Hepatocyte (in vitro differentiated cells): ENCODE measurements at regions not wholly inside any gene's neighbourhood (a gene's known extent, or its start where the extent isn't known, plus 50 kb on each side); places are given as distances from the start of the nearest gene placed in this dataset.

ENCODE experiments used
- DNase-seq: peaks from one replicate; pipeline ENCODE4 v3.0.0-alpha.2; 2016; ENCODE audit warnings: low spot score
- H2AFZ ChIP-seq: fragments of 200-600 bp; sonication (generic); 2 replicates; pipeline ENCODE4 v1.6.0; 2016; ENCODE audit warnings: antibody characterized with exemption, mild to moderate bottlenecking
- H3K27ac ChIP-seq: fragments of 200-600 bp; sonication (generic); 2 replicates; pipeline ENCODE4 v1.5.1; 2016; ENCODE audit warnings: mild to moderate bottlenecking
- H3K27me3 ChIP-seq: fragments of 200-600 bp; sonication (generic); 2 replicates; pipeline ENCODE4 v1.6.1; 2016
- H3K36me3 ChIP-seq: fragments of 200-600 bp; sonication (generic); replicated peaks from 2 replicates; pipeline ENCODE4 v1.5.1; 2016; ENCODE audit warnings: low read depth; ENCODE audit not compliant: insufficient read depth
- H3K4me1 ChIP-seq: fragments of 200-600 bp; sonication (generic); 2 replicates; pipeline ENCODE4 v1.5.1; 2016; ENCODE audit warnings: mild to moderate bottlenecking, moderate library complexity; ENCODE audit not compliant: insufficient read depth
- H3K4me2 ChIP-seq: fragments of 200-600 bp; sonication (generic); 2 replicates; pipeline ENCODE4 v1.6.0; 2016
- H3K4me3 ChIP-seq: fragments of 200-600 bp; sonication (generic); 2 replicates; pipeline ENCODE4 v1.5.1; 2016; ENCODE audit warnings: mild to moderate bottlenecking
- H3K79me2 ChIP-seq: fragments of 200-600 bp; sonication (generic); 2 replicates; pipeline ENCODE4 v1.6.0; 2017; ENCODE audit warnings: mild to moderate bottlenecking
- H3K9me2 ChIP-seq: fragments of 200-600 bp; sonication (generic); replicated peaks from 2 replicates; pipeline ENCODE4 v1.6.0; 2017; ENCODE audit warnings: mild to moderate bottlenecking; ENCODE audit not compliant: insufficient read depth
- H3K9me3 ChIP-seq: fragments of 200-600 bp; sonication (generic); 2 replicates; pipeline ENCODE4 v1.5.1; 2016; ENCODE audit warnings: low read depth, mild to moderate bottlenecking
- H4K20me1 ChIP-seq: fragments of 200-600 bp; sonication (generic); 2 replicates; pipeline ENCODE4 v1.6.0; 2016; ENCODE audit warnings: mild to moderate bottlenecking; ENCODE audit not compliant: insufficient read depth, poor library complexity, severe bottlenecking
- CTCF ChIP-seq: fragments of 200-600 bp; sonication (generic); IDR thresholded peaks from 2 replicates; pipeline ENCODE4 v1.5.1; 2016; ENCODE audit warnings: antibody characterized with exemption, mild to moderate bottlenecking; ENCODE audit not compliant: poor library complexity
- EZH2 ChIP-seq: fragments of 200-600 bp; sonication (generic); IDR thresholded peaks from 2 replicates; pipeline ENCODE4 v1.6.1; 2016; ENCODE audit warnings: antibody characterized with exemption, mild to moderate bottlenecking, borderline replicate concordance
- EZH2phosphoT487 ChIP-seq: fragments of 200-600 bp; sonication (generic); IDR thresholded peaks from one replicate; pipeline ENCODE4 v1.6.1; 2018; ENCODE audit warnings: antibody characterized with exemption, mild to moderate bottlenecking, low read depth, moderate library complexity; ENCODE audit not compliant: unreplicated experiment, severe bottlenecking
- WGBS: methylation state at CpG from one replicate; pipeline ENCODE4 v1.1.6; 2016; ENCODE audit warnings: low lambda C conversion rate; ENCODE audit errors: missing lambda C conversion rate; 5-methylcytosine and 5-hydroxymethylcytosine counted together

DNA sequence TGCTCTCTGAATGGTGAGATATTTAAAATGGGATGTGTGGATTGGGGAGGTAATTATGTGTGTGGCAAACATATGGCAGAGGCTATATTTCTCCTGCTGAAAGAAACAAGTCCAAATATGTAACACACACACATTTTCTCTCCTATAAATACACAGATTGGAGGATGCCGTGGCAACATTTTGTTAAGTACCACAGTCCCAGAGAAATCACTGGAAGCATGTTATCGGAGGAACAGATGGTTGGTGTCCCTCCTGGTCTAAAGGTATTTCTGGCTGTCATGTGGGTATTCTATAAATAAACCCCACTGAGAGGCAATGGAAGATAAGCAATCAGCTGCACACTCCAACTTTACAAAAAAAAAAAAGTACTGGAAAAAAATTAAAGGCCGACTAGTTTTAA, 528.3 kb upstream of the BOD1L1 start:
- Histone ChIP-seq H3K4me2 (no peak overlapping the region), H3K27me3 (no peaks in the 10 kb centered on the region), H3K4me3 (no peak overlapping the region), H3K4me1 (no peaks in the 10 kb centered on the region), H3K9me3 (no peaks in the 10 kb centered on the region), H3K9me2 (no peaks in the 10 kb centered on the region), H3K79me2 (no peaks in the 10 kb centered on the region), H2AFZ (no peak overlapping the region), H4K20me1 (no peaks in the 10 kb centered on the region), H3K27ac (no peak overlapping the region), H3K36me3 (no peaks in the 10 kb centered on the region)
- TF ChIP-seq CTCF (no peak), EZH2phosphoT487 (no peak), EZH2 (no peak)
- DNase-seq: no peak
- WGBS: 75% methylated on average over 3 of the region's 3 CpGs

DNA sequence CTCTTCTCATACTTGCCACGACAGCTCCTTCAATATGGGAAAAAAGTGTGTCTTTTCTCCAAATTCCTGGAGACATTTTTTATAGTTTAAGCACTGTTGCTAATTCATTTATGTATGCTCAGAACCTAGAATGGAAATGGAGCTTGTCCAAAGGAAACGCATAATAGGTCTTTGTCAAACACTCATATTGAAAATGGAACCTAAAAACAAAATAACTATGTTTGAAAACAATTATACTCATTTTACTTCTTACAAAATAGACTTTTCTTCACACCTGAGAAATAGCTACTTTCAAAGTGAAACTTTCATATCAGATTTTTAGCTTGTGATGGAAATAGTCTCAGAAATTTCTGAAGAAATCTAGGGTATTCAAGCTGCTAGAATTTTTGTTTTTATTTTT, 529.7 kb upstream of the BOD1L1 start:
- Histone ChIP-seq H3K9me3 (no peaks in the 10 kb centered on the region), H3K9me2 (no peaks in the 10 kb centered on the region), H3K79me2 (no peaks in the 10 kb centered on the region), H3K27me3 (no peaks in the 10 kb centered on the region), H3K36me3 (no peaks in the 10 kb centered on the region), H4K20me1 (no peaks in the 10 kb centered on the region), H3K27ac (no peak overlapping the region), H3K4me1 (no peaks in the 10 kb centered on the region), H3K4me2 (no peak overlapping the region), H3K4me3 (no peak overlapping the region), H2AFZ (no peak overlapping the region)
- no peak for TF ChIP-seq CTCF
- no peak for TF ChIP-seq EZH2
- no peak for TF ChIP-seq EZH2phosphoT487
- WGBS: 96% methylated on average over 2 of the region's 2 CpGs
- DNase-seq: no peak

GRCh38 chr4:14165222-14165920, 537.8 kb upstream of the BOD1L1 start:
- Histone ChIP-seq H3K4me3 (no peak overlapping the region), H3K9me3 (no peaks in the 10 kb centered on the region), H3K36me3 (no peaks in the 10 kb centered on the region), H4K20me1 (no peaks in the 10 kb centered on the region), H3K27ac (no peak overlapping the region), H2AFZ (no peak overlapping the region), H3K9me2 (no peaks in the 10 kb centered on the region), H3K27me3 (no peaks in the 10 kb centered on the region), H3K4me1 (no peaks in the 10 kb centered on the region), H3K4me2 (no peak overlapping the region), H3K79me2 (no peaks in the 10 kb centered on the region)
- no peak for TF ChIP-seq EZH2phosphoT487
- TF ChIP-seq CTCF: no peak
- TF ChIP-seq EZH2: no peak
- no peak for DNase-seq
- 65% methylated on average over 3 of the region's 3 CpGs for WGBS
